ENCODE measurements at regions not wholly inside any gene's neighbourhood (a gene's known extent, or its start where the extent isn't known, plus 50 kb on each side); places are given as distances from the start of the nearest gene placed in this dataset.

DNA sequence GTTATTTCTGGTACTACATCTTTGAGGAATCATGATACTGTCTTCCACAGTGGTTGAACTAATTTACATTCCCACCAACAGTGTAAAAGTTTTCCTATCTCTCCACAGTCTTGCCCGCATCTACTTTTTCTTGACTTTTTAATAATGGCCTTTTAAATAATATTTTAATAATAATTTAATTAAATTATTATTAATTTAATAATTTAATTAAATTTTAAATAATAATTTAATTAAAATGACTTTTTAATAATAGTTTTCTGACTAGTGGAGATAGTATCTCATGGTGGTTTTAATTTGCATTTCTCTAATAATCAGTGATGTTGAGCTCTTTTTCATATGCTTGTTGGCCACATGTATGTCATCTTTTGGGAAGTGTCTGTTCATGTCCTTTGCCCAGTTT, 1395.0 kb upstream of the ADGRL3 start:
- no peak for TF ChIP-seq EP300 (IDR thresholded peaks at IDR 0.05)
- TF ChIP-seq, protein P1, sequence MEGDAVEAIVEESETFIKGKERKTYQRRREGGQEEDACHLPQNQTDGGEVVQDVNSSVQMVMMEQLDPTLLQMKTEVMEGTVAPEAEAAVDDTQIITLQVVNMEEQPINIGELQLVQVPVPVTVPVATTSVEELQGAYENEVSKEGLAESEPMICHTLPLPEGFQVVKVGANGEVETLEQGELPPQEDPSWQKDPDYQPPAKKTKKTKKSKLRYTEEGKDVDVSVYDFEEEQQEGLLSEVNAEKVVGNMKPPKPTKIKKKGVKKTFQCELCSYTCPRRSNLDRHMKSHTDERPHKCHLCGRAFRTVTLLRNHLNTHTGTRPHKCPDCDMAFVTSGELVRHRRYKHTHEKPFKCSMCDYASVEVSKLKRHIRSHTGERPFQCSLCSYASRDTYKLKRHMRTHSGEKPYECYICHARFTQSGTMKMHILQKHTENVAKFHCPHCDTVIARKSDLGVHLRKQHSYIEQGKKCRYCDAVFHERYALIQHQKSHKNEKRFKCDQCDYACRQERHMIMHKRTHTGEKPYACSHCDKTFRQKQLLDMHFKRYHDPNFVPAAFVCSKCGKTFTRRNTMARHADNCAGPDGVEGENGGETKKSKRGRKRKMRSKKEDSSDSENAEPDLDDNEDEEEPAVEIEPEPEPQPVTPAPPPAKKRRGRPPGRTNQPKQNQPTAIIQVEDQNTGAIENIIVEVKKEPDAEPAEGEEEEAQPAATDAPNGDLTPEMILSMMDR (IDR thresholded peaks at IDR 0.05) = no peak
- TF ChIP-seq POLR2A (IDR thresholded peaks at IDR 0.05) = no peak

Data from tibial nerve (tissue), 4 donors.